Adrenal gland (tissue), 5 donors: ENCODE measurements at regions not wholly inside any gene's neighbourhood (a gene's known extent, or its start where the extent isn't known, plus 50 kb on each side); places are given as distances from the start of the nearest gene placed in this dataset.

ENCODE experiments used
- CTCF ChIP-seq, 6 experiments: fragments of 450-650 bp in 4 of 6; fragments of 200-600 bp in 2 of 6; sonication (generic) in 1 of 6; IDR thresholded peaks; 1 replicate in 5 of 6; 2 replicates in 1 of 6; pipeline versions ENCODE4 v1.5.1 to v1.8.0; 2016 to 2021; ENCODE audit warnings: antibody characterized with exemption in 6 of 6, mild to moderate bottlenecking in 2 of 6, moderate library complexity in 1 of 6
- POLR2A ChIP-seq, 2 donors: fragments of 450-650 bp; IDR thresholded peaks; one replicate each; pipeline ENCODE4 v1.6.1; 2017; ENCODE audit warnings: antibody characterized with exemption in 2 of 2, mild to moderate bottlenecking in 2 of 2, moderate library complexity in 1 of 2
- donor health status: DM: no; HTN: no; CAD: no.

GRCh38 chr4:159981469-159981856, 878.6 kb downstream of the RAPGEF2 start:
- no peak for TF ChIP-seq CTCF (IDR thresholded peaks at IDR 0.05)
- TF ChIP-seq POLR2A (IDR thresholded peaks at IDR 0.05) = no peak
